ENCODE measurements at regions not wholly inside any gene's neighbourhood (a gene's known extent, or its start where the extent isn't known, plus 50 kb on each side); places are given as distances from the start of the nearest gene placed in this dataset.

DNA sequence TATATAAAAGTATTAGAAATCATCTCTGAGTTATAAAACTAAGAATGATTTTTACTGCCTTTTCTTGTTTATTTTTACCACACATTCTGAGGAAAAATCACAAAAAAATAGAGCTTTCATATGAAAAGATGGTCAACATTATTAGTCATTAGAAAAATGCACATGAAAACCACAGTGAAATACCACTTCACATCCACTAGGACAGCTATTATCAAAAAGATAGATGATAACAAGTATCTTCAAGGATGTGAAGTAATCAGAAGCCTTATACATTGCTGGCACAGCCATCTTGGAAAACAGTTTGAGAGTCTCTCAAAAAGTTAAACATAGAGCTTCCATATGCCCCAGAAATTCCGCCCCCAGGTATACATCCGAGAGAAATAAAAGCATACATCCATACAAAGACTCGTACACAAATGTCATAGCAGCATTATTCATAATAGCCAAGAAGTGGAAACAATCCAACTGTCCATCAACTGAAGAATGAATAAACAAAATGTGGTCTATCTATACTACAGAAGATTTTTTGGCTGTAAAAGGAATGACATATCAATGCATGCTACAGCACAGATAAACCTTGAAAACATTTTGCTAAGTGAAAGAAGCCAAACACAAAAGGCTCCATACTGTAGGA, 523.9 kb downstream of the FUT8 start:
- TF ChIP-seq CTCF (IDR thresholded peaks at IDR 0.05; ENCODE audit: insufficient read depth, low read length, poor library complexity, severe bottlenecking) (no peak), EZH2phosphoT487 (conservative IDR thresholded peaks at IDR 0.05; ENCODE audit: low read length) (no peak)

All from SU-DHL-6 (cell line).